H9 (cell line): ENCODE measurements at regions not wholly inside any gene's neighbourhood (a gene's known extent, or its start where the extent isn't known, plus 50 kb on each side); places are given as distances from the start of the nearest gene placed in this dataset.
A peak's percentile ranks its signal among the peaks of the same experiment; 100 is the strongest.

Source experiments
- DNase-seq: peaks from one replicate; pipeline ENCODE4 v3.0.0-alpha.2; 2017
- H2AFZ ChIP-seq: one replicate; pipeline ENCODE4 v1.6.1; 2013; ENCODE audit warnings: mild to moderate bottlenecking, low read length, control low read depth, moderate library complexity
- H2AK5ac ChIP-seq: 2 replicates; pipeline ENCODE4 v1.6.1; 2013; ENCODE audit warnings: low read length, control low read depth, mixed read lengths; ENCODE audit not compliant: insufficient read length
- H2BK120ac ChIP-seq: one replicate; pipeline ENCODE4 v1.6.1; 2013; ENCODE audit warnings: low read depth, mild to moderate bottlenecking, low read length, control low read depth, inconsistent platforms; ENCODE audit not compliant: poor library complexity, severe bottlenecking
- H2BK12ac ChIP-seq: 2 replicates; pipeline ENCODE4 v1.6.1; 2013; ENCODE audit warnings: low read length, control low read depth, mixed read lengths, low read depth; ENCODE audit not compliant: insufficient read length
- H2BK15ac ChIP-seq: 2 replicates; pipeline ENCODE4 v1.6.1; 2013; ENCODE audit warnings: low read depth, low read length, control low read depth
- H2BK20ac ChIP-seq: one replicate; pipeline ENCODE4 v1.6.1; 2013; ENCODE audit warnings: low read depth, mild to moderate bottlenecking, low read length, control low read depth, inconsistent platforms; ENCODE audit not compliant: poor library complexity, severe bottlenecking
- H2BK5ac ChIP-seq: 2 replicates; pipeline ENCODE4 v1.6.1; 2013; ENCODE audit warnings: low read length, control low read depth, mixed read lengths; ENCODE audit not compliant: insufficient read length
- H3K14ac ChIP-seq: 2 replicates; pipeline ENCODE4 v1.6.1; 2013; ENCODE audit warnings: low read length, control low read depth; ENCODE audit not compliant: insufficient read depth
- H3K18ac ChIP-seq: 2 replicates; pipeline ENCODE4 v1.6.1; 2013; ENCODE audit warnings: low read depth, mild to moderate bottlenecking, mixed read lengths, low read length, control low read depth; ENCODE audit not compliant: insufficient read length
- H3K23ac ChIP-seq: 2 replicates; pipeline ENCODE4 v1.6.1; 2013; ENCODE audit warnings: low read length, control low read depth, mixed read lengths, low read depth; ENCODE audit not compliant: insufficient read length
- H3K23me2 ChIP-seq: 2 replicates; pipeline ENCODE4 v1.6.1; 2013; ENCODE audit warnings: low read depth, mild to moderate bottlenecking, mixed read lengths, low read length, control low read depth; ENCODE audit not compliant: insufficient read length, poor library complexity, severe bottlenecking
- H3K27ac ChIP-seq: 2 replicates; pipeline ENCODE4 v1.5.1; 2013; ENCODE audit warnings: low read length, control low read depth, mixed read lengths, low read depth; ENCODE audit not compliant: insufficient read length
- H3K27me3 ChIP-seq: 2 replicates; pipeline ENCODE4 v1.6.1; 2013; ENCODE audit warnings: low read length, control low read depth, inconsistent platforms; ENCODE audit not compliant: insufficient read depth
- H3K4ac ChIP-seq: 2 replicates; pipeline ENCODE4 v1.6.1; 2013; ENCODE audit warnings: low read depth, mild to moderate bottlenecking, control low read depth, inconsistent platforms, low read length, moderate library complexity
- H3K4me1 ChIP-seq: 2 replicates; pipeline ENCODE4 v1.6.1; 2013; ENCODE audit warnings: low read length, control low read depth, inconsistent platforms; ENCODE audit not compliant: insufficient read depth
- H3K4me2 ChIP-seq: 2 replicates; pipeline ENCODE4 v1.6.1; 2013; ENCODE audit warnings: low read length, control low read depth, mixed read lengths; ENCODE audit not compliant: insufficient read length, insufficient read depth
- H3K56ac ChIP-seq: 2 replicates; pipeline ENCODE4 v1.6.1; 2013; ENCODE audit warnings: low read depth, mild to moderate bottlenecking, mixed read lengths, low read length, control low read depth; ENCODE audit not compliant: insufficient read length
- H3K79me1 ChIP-seq: 2 replicates; pipeline ENCODE4 v1.6.1; 2013; ENCODE audit warnings: low read depth, mild to moderate bottlenecking, moderate library complexity, low read length, control low read depth, inconsistent platforms; ENCODE audit not compliant: insufficient read depth, poor library complexity, severe bottlenecking
- H3K79me2 ChIP-seq: 2 replicates; pipeline ENCODE4 v1.6.1; 2013; ENCODE audit warnings: low read length, control low read depth, inconsistent platforms; ENCODE audit not compliant: insufficient read depth
- H3K9ac ChIP-seq: 2 replicates; pipeline ENCODE4 v1.6.1; 2013; ENCODE audit warnings: low read length, control low read depth, mixed read lengths; ENCODE audit not compliant: insufficient read length; ENCODE audit errors: extremely low read depth
- H3K9me3 ChIP-seq: one replicate; pipeline ENCODE4 v1.6.1; 2013; ENCODE audit warnings: low read depth, low read length, inconsistent platforms; ENCODE audit not compliant: control insufficient read depth
- H3T11ph ChIP-seq: one replicate; pipeline ENCODE4 v1.6.1; 2013; ENCODE audit warnings: mild to moderate bottlenecking, low read length, control low read depth, inconsistent platforms
- H4K20me1 ChIP-seq: one replicate; pipeline ENCODE4 v1.6.1; 2013; ENCODE audit not compliant: control insufficient read depth, insufficient read length, insufficient read depth
- H4K5ac ChIP-seq: 2 replicates; pipeline ENCODE4 v1.6.1; 2013; ENCODE audit warnings: low read depth, mild to moderate bottlenecking, mixed read lengths, low read length, control low read depth; ENCODE audit not compliant: insufficient read length
- H4K8ac ChIP-seq: replicated peaks from 2 replicates; pipeline ENCODE4 v1.6.1; 2013; ENCODE audit warnings: low read length, control low read depth, mixed read lengths, low read depth; ENCODE audit not compliant: insufficient read length
- H4K91ac ChIP-seq: 2 replicates; pipeline ENCODE4 v1.6.1; 2013; ENCODE audit warnings: low read depth, mild to moderate bottlenecking, moderate library complexity, mixed read lengths, low read length, control low read depth; ENCODE audit not compliant: insufficient read length
- H3K27ac Mint-ChIP-seq, 3 experiments: 2 replicates in 2 of 3; 3 replicates in 1 of 3; pipeline ENCODE4 v1.8.0; 2020 to 2021; ENCODE audit warnings: mixed read lengths in 3 of 3, mild to moderate bottlenecking in 1 of 3, moderate library complexity in 1 of 3
- H3K27me3 Mint-ChIP-seq: 2 replicates; pipeline ENCODE4 v1.8.0; 2021; ENCODE audit warnings: low read depth, mild to moderate bottlenecking, moderate library complexity, mixed read lengths
- H3K36me3 Mint-ChIP-seq, 3 experiments: 2 replicates in 2 of 3; 3 replicates in 1 of 3; pipeline ENCODE4 v1.8.0; 2020 to 2021; ENCODE audit warnings: low read depth in 3 of 3, mixed read lengths in 3 of 3; ENCODE audit not compliant: insufficient read depth in 1 of 3
- H3K4me1 Mint-ChIP-seq, 2 experiments: 2 replicates each; pipeline ENCODE4 v1.8.0; 2020; ENCODE audit warnings: mixed read lengths in 2 of 2
- H3K4me3 Mint-ChIP-seq, 2 experiments: 2 replicates in 1 of 2; 3 replicates in 1 of 2; pipeline ENCODE4 v1.8.0; 2020 to 2021; ENCODE audit warnings: mild to moderate bottlenecking in 2 of 2, mixed read lengths in 2 of 2, moderate library complexity in 1 of 2
- H3K9me3 Mint-ChIP-seq, 2 experiments: 2 replicates in 1 of 2; 3 replicates in 1 of 2; pipeline ENCODE4 v1.8.0; 2020; ENCODE audit warnings: mild to moderate bottlenecking in 2 of 2, mixed read lengths in 2 of 2, moderate library complexity in 1 of 2
- CTCF ChIP-seq: fragments of 200-600 bp; sonication (generic); conservative IDR thresholded peaks from 3 replicates; pipeline ENCODE4 v1.8.0; 2021; ENCODE audit warnings: antibody characterized with exemption, mild to moderate bottlenecking
- WGBS: extraction: QIAGEN DNeasy Blood & Tissue Kit; methylation state at CpG from one replicate; pipeline ENCODE4 v1.1.7; 2013; ENCODE audit warnings: missing lambda C conversion rate, low lambda C conversion rate, mixed read lengths; ENCODE audit not compliant: insufficient read length; ENCODE audit errors: extremely low coverage; 5-methylcytosine and 5-hydroxymethylcytosine counted together

DNA sequence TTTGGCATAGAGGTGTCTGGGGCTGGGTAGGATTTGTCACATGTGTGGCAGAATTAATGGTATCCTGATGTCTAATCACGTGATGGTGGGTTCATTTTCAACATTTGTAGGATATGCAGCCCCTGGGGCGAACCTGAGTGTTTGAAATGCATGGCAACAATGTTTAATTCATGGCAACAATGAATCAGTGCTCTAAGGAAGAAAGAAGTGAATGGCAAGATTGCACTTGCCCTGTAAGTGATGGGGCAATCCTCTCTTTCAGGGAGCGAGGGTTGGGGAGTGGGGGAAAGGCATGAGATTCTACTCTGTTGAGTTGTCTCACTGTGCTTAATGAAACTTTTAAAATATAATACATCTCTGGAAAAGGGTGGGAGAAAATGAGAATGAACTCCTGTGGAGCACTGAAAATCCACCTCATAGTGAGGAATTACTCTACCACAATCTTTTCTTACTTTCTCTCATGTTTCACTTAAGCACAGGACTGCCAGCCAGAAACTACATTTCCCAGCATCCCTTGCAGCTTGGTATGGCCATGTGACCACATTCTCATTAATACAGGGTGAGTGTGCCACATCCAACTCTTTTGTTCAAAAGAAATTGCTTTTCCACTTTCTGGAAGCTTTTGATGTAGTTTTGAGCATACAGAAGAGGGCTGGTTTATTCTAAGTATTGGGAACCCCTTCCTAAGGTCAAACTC lies 64.0 kb upstream of the PGM2 start:
- no peak overlapping the region for H4K91ac ChIP-seq
- no peak overlapping the region for H2AFZ ChIP-seq
- peaks cover 2% of the 10 kb centered on the region for H3K27me3 Mint-ChIP-seq
- no peaks in the 10 kb centered on the region for H4K20me1 ChIP-seq
- H2BK120ac ChIP-seq: no peak overlapping the region
- H2AK5ac ChIP-seq: no peak overlapping the region
- no peaks in the 10 kb centered on the region for H3K27me3 ChIP-seq
- peak; percentile 36 for DNase-seq
- H3K27ac Mint-ChIP-seq: no peak overlapping the region; a peak in 1 of 7 replicates
- no peak overlapping the region for H3K18ac ChIP-seq
- H3T11ph ChIP-seq: no peak overlapping the region
- H3K56ac ChIP-seq: no peak overlapping the region
- no peaks in the 10 kb centered on the region for H3K23me2 ChIP-seq
- no peak overlapping the region for H2BK5ac ChIP-seq
- no peak overlapping the region for H3K4me3 Mint-ChIP-seq
- no peak overlapping the region for H2BK12ac ChIP-seq
- H3K79me2 ChIP-seq: no peaks in the 10 kb centered on the region
- TF ChIP-seq CTCF: no peak
- H3K9me3 ChIP-seq: no peaks in the 10 kb centered on the region
- H3K79me1 ChIP-seq: no peaks in the 10 kb centered on the region
- H3K4me1 Mint-ChIP-seq: peaks cover 2% of the 10 kb centered on the region in 2 experiments; a peak in 1 of 4 replicates
- H3K4ac ChIP-seq: no peak overlapping the region
- H2BK20ac ChIP-seq: no peak overlapping the region
- H3K27ac ChIP-seq: no peak overlapping the region
- H3K9me3 Mint-ChIP-seq: no peaks in the 10 kb centered on the region
- no peak overlapping the region for H3K9ac ChIP-seq
- no peak overlapping the region for H4K8ac ChIP-seq
- H3K36me3 Mint-ChIP-seq: no peaks in the 10 kb centered on the region; a peak in 1 of 7 replicates
- WGBS: no CpG with 5 or more reads among the region's 3 CpGs
- H2BK15ac ChIP-seq: no peak overlapping the region
- H3K14ac ChIP-seq: no peak overlapping the region
- H3K4me2 ChIP-seq: no peak overlapping the region
- H3K23ac ChIP-seq: no peak overlapping the region
- H3K4me1 ChIP-seq: no peaks in the 10 kb centered on the region
- no peak overlapping the region for H4K5ac ChIP-seq
